ENCODE measurements at regions not wholly inside any gene's neighbourhood (a gene's known extent, or its start where the extent isn't known, plus 50 kb on each side); places are given as distances from the start of the nearest gene placed in this dataset.

- TF ChIP-seq POLR2AphosphoS5 (IDR thresholded peaks at IDR 0.05; ENCODE audit: low read depth, low read length) (no peak), POLR2A (IDR thresholded peaks at IDR 0.05; ENCODE audit: low read depth, low read length) (no peak), TAF1 (IDR thresholded peaks at IDR 0.05; ENCODE audit: borderline replicate concordance, low read depth, low read length) (no peak)
Measured at GRCh38 chr3:106197532-106198194, 328.9 kb upstream of the CBLB start.

All from GM12892 (cell line).